ENCODE measurements at regions not wholly inside any gene's neighbourhood (a gene's known extent, or its start where the extent isn't known, plus 50 kb on each side); places are given as distances from the start of the nearest gene placed in this dataset.

DNA sequence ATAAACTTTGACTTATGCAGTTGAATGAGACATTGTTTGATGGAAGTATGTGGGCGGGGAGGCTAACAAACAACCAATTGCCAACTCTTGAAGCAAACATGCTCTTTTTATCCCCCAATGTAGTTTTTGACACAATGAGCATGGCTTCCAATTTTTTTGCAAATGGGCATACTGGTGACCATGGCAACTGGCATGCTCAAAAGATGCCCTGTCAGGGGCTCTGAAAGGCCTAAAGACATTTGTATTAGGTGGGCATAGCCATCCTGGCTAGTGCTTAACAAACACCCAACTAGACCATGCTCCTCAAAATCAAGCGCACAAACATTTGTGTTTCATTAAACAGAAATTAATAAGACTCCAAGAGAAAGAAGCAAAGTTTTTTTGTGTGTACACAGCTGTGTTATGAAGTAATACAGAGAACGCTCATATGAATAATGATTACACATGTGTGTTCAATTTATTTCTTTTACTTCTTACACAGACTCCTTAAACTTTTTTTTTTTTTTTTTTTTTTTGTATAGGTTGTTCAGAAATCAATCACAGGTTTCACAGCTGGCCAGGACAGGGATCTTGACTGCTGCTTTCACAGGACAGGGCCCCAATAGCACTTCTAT, 95.6 kb downstream of the DLEU7 start:
- TF ChIP-seq EZH2 (IDR thresholded peaks at IDR 0.05; ENCODE audit: borderline replicate concordance, low read length): no peak
- TF ChIP-seq, protein P1, sequence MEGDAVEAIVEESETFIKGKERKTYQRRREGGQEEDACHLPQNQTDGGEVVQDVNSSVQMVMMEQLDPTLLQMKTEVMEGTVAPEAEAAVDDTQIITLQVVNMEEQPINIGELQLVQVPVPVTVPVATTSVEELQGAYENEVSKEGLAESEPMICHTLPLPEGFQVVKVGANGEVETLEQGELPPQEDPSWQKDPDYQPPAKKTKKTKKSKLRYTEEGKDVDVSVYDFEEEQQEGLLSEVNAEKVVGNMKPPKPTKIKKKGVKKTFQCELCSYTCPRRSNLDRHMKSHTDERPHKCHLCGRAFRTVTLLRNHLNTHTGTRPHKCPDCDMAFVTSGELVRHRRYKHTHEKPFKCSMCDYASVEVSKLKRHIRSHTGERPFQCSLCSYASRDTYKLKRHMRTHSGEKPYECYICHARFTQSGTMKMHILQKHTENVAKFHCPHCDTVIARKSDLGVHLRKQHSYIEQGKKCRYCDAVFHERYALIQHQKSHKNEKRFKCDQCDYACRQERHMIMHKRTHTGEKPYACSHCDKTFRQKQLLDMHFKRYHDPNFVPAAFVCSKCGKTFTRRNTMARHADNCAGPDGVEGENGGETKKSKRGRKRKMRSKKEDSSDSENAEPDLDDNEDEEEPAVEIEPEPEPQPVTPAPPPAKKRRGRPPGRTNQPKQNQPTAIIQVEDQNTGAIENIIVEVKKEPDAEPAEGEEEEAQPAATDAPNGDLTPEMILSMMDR (IDR thresholded peaks at IDR 0.05; ENCODE audit: low read length): no peak

Data from OCI-LY1 (cell line).